ENCODE measurements at regions not wholly inside any gene's neighbourhood (a gene's known extent, or its start where the extent isn't known, plus 50 kb on each side); places are given as distances from the start of the nearest gene placed in this dataset.

GRCh38 chr16:65737831-65738230, 616.0 kb upstream of the CDH11 start:
- TF ChIP-seq POLR2AphosphoS5 (IDR thresholded peaks at IDR 0.05; ENCODE audit: low read depth, low read length): no peak
- TF ChIP-seq CTCF (IDR thresholded peaks at IDR 0.05 in 2 of 3, conservative IDR thresholded peaks at IDR 0.05 in 1 of 3; ENCODE audit: borderline replicate concordance in 1 of 3, insufficient read depth in 1 of 3, low read depth in 2 of 3, low read length in 2 of 3): no peak
- TF ChIP-seq POLR2A (IDR thresholded peaks at IDR 0.05; ENCODE audit: borderline replicate concordance, extremely low read depth, insufficient read depth, insufficient read length): no peak
- TF ChIP-seq ELF1 (IDR thresholded peaks at IDR 0.05; ENCODE audit: borderline replicate concordance, low read depth): no peak
- no peak for TF ChIP-seq MAX (IDR thresholded peaks at IDR 0.05)
- TF ChIP-seq RAD21 (IDR thresholded peaks at IDR 0.05; ENCODE audit: low read depth): no peak
- TF ChIP-seq CEBPB (IDR thresholded peaks at IDR 0.05; ENCODE audit: low read depth): no peak
